ENCODE measurements at regions not wholly inside any gene's neighbourhood (a gene's known extent, or its start where the extent isn't known, plus 50 kb on each side); places are given as distances from the start of the nearest gene placed in this dataset.

DNA sequence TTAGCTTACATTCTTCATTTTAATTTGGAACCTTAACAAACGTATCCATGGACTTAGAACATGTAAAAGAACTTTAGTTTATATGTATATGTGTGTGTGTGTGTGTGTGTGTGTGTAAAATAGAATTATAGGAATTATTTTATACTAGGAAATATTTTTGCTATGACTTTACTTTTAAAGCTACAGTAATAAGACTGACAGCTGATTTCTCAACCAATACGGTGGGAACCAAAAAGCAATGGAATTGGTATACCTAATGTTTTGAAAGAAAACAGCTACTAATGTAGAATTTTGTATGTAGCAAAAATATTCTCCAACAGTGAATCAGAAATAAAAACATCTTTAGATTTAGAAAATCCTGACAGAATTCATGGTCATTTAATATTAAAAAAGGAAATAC, 146.5 kb upstream of the ARL4C start:
- Histone ChIP-seq H2AFZ (ENCODE audit: low read length) (no peak overlapping the region), H4K8ac (replicated peaks; ENCODE audit: insufficient read length, low read depth, low read length) (no peak overlapping the region), H3K4ac (ENCODE audit: low read depth, low read length) (no peak overlapping the region), H2BK5ac (ENCODE audit: insufficient read length, low read length) (no peak overlapping the region), H4K91ac (ENCODE audit: insufficient read length, low read depth, low read length) (no peak overlapping the region), H3K4me1 (ENCODE audit: insufficient read depth, low read length) (no peaks in the 10 kb centered on the region; the same call in 1 of the 2 replicates), H2BK12ac (ENCODE audit: insufficient read length, low read depth, low read length) (no peak overlapping the region), H3K27ac (ENCODE audit: insufficient read length, low read depth, low read length) (no peak overlapping the region), H3K14ac (ENCODE audit: insufficient read depth, low read length) (no peak overlapping the region), H3K56ac (ENCODE audit: insufficient read length, low read depth, low read length) (no peak overlapping the region), H2AK5ac (ENCODE audit: insufficient read length, low read length) (no peak overlapping the region), H3K79me1 (ENCODE audit: insufficient read depth, low read depth, low read length, poor library complexity, severe bottlenecking) (no peaks in the 10 kb centered on the region), H3K4me2 (ENCODE audit: insufficient read depth, insufficient read length, low read length) (no peak overlapping the region), H3K23ac (ENCODE audit: insufficient read length, low read depth, low read length) (no peak overlapping the region), H3K18ac (ENCODE audit: insufficient read length, low read depth, low read length) (no peak overlapping the region), H2BK20ac (ENCODE audit: low read depth, low read length, poor library complexity, severe bottlenecking) (no peak overlapping the region), H3T11ph (ENCODE audit: low read length) (no peak overlapping the region), H4K20me1 (ENCODE audit: control insufficient read depth, insufficient read depth, insufficient read length) (no peaks in the 10 kb centered on the region), H3K27me3 (ENCODE audit: insufficient read depth, low read length) (no peaks in the 10 kb centered on the region), H4K5ac (ENCODE audit: insufficient read length, low read depth, low read length) (no peak overlapping the region), H3K9me3 (ENCODE audit: control insufficient read depth, low read depth, low read length) (no peaks in the 10 kb centered on the region), H2BK15ac (ENCODE audit: low read depth, low read length) (no peak overlapping the region), H3K23me2 (ENCODE audit: insufficient read length, low read depth, low read length, poor library complexity, severe bottlenecking) (no peaks in the 10 kb centered on the region), H3K9ac (ENCODE audit: extremely low read depth, insufficient read length, low read length) (no peak overlapping the region), H3K79me2 (ENCODE audit: insufficient read depth, low read length) (no peaks in the 10 kb centered on the region), H2BK120ac (ENCODE audit: low read depth, low read length, poor library complexity, severe bottlenecking) (no peak overlapping the region)
- WGBS (ENCODE audit: extremely low coverage, insufficient read length, low lambda C conversion rate) = no CpG with 5 or more reads among the region's 2 CpGs
- TF ChIP-seq, protein P1, sequence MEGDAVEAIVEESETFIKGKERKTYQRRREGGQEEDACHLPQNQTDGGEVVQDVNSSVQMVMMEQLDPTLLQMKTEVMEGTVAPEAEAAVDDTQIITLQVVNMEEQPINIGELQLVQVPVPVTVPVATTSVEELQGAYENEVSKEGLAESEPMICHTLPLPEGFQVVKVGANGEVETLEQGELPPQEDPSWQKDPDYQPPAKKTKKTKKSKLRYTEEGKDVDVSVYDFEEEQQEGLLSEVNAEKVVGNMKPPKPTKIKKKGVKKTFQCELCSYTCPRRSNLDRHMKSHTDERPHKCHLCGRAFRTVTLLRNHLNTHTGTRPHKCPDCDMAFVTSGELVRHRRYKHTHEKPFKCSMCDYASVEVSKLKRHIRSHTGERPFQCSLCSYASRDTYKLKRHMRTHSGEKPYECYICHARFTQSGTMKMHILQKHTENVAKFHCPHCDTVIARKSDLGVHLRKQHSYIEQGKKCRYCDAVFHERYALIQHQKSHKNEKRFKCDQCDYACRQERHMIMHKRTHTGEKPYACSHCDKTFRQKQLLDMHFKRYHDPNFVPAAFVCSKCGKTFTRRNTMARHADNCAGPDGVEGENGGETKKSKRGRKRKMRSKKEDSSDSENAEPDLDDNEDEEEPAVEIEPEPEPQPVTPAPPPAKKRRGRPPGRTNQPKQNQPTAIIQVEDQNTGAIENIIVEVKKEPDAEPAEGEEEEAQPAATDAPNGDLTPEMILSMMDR (conservative IDR thresholded peaks at IDR 0.05) = no peak
- H3K36me3 Mint-ChIP-seq (ENCODE audit: insufficient read depth in 1 of 3, low read depth in 3 of 3) = peaks cover 15 to 38% (median 17%) of the 10 kb centered on the region in 3 experiments
- DNase-seq = no peak
- H3K4me1 Mint-ChIP-seq = peaks cover 13 to 18% of the 10 kb centered on the region in 2 experiments
- peaks cover 31 to 32% of the 10 kb centered on the region in 2 experiments for H3K9me3 Mint-ChIP-seq
- H3K27ac Mint-ChIP-seq = no peak overlapping the region
- H3K4me3 Mint-ChIP-seq = no peak overlapping the region
- H3K27me3 Mint-ChIP-seq (ENCODE audit: low read depth) = no peaks in the 10 kb centered on the region
